CD4-positive, CD25-positive, alpha-beta regulatory T cell (primary cell): ENCODE measurements at regions not wholly inside any gene's neighbourhood (a gene's known extent, or its start where the extent isn't known, plus 50 kb on each side); places are given as distances from the start of the nearest gene placed in this dataset.
"Not testable (repeated sequence)": the region's sequence is repeated elsewhere in the genome, so short reads cannot be mapped to it uniquely, and the experiment has no call there.

Experiments
- ATAC-seq, 2 donors: fragments of 150-1000 bp; cut with Tn5 transposase; one replicate each; pipeline ENCODE4 v1.10.0; 2021; ENCODE audit warnings: low read depth in 2 of 2, moderate number of reproducible peaks in 2 of 2, moderate library complexity in 1 of 2
- DNase-seq, 3 donors: peaks; one replicate each; pipeline versions ENCODE4 v3.0.0 to v3.0.0-alpha.2; 2012 to 2022; ENCODE audit warnings: mixed read lengths in 1 of 3
- H3K27ac ChIP-seq: one replicate; pipeline ENCODE4 v1.7.0; 2013; ENCODE audit warnings: mild to moderate bottlenecking, low read length; ENCODE audit not compliant: insufficient read depth, poor library complexity, severe bottlenecking
- H3K27me3 ChIP-seq: one replicate; pipeline ENCODE4 v1.7.0; 2013; ENCODE audit warnings: low read length; ENCODE audit not compliant: control insufficient read depth, insufficient read depth
- H3K36me3 ChIP-seq: one replicate; pipeline ENCODE4 v1.7.0; 2013; ENCODE audit warnings: mild to moderate bottlenecking, low read length, moderate library complexity; ENCODE audit not compliant: control insufficient read depth, insufficient read depth
- H3K4me1 ChIP-seq: 2 replicates; pipeline ENCODE4 v1.7.0; 2013; ENCODE audit warnings: mild to moderate bottlenecking, low read length; ENCODE audit not compliant: insufficient read depth, control insufficient read depth, poor library complexity, severe bottlenecking
- H3K4me3 ChIP-seq: one replicate; pipeline ENCODE4 v1.7.0; 2013; ENCODE audit warnings: low read depth, mild to moderate bottlenecking, low read length, moderate library complexity
- H3K9me3 ChIP-seq, 2 experiments: 1 replicate in 1 of 2; 2 replicates in 1 of 2; pipeline ENCODE4 v1.7.0; 2013; ENCODE audit warnings: low read length in 2 of 2, mild to moderate bottlenecking in 1 of 2, moderate library complexity in 1 of 2; ENCODE audit not compliant: control insufficient read depth in 2 of 2
- H3K27ac Mint-ChIP-seq, 3 donors: one replicate each; pipeline ENCODE4 v1.8.0; 2020 to 2022; ENCODE audit warnings: mild to moderate bottlenecking in 3 of 3, mixed read lengths in 3 of 3, moderate library complexity in 2 of 3
- H3K27me3 Mint-ChIP-seq: one replicate; pipeline ENCODE4 v1.8.0; 2022; ENCODE audit warnings: mild to moderate bottlenecking, mixed read lengths
- H3K36me3 Mint-ChIP-seq: one replicate; pipeline ENCODE4 v1.8.0; 2020; ENCODE audit warnings: mixed read lengths
- H3K4me1 Mint-ChIP-seq, 4 donors: one replicate each; pipeline ENCODE4 v1.8.0; 2020 to 2022; ENCODE audit warnings: mixed read lengths in 4 of 4, mild to moderate bottlenecking in 1 of 4
- H3K4me3 Mint-ChIP-seq, 4 donors: one replicate each; pipeline ENCODE4 v1.8.0; 2020 to 2022; ENCODE audit warnings: mild to moderate bottlenecking in 4 of 4, mixed read lengths in 4 of 4, moderate library complexity in 3 of 4
- H3K9me3 Mint-ChIP-seq, 7 donors: one replicate each; pipeline ENCODE4 v1.8.0; 2020 to 2022; ENCODE audit warnings: mixed read lengths in 7 of 7, mild to moderate bottlenecking in 3 of 7, moderate library complexity in 2 of 7

DNA sequence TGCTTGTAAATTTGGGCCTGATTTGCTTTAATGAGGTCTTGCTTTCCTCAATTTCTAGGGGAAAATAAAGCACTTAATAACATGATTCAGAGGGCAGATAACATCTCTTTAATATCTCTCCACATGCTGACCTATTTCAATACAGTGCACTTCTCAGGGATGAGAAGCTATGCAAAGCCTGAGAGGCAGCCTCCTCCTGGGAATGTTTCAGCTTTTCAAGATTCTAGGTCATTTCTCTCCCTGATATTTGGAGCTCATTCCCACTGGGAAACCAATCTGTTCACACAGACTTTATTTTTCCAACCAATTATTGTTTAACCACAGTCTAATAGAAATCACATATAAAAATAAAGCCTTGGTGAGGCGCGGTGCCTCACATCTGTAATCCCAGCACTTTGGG is 67.0 kb upstream of the LSAMP start:
- H3K4me1 ChIP-seq: no peaks in the 10 kb centered on the region
- Mint-ChIP-seq H3K4me1 (no peaks in the 10 kb centered on the region), H3K27me3 (no peaks in the 10 kb centered on the region), H3K27ac (no peak overlapping the region), H3K4me3 (no peak overlapping the region), H3K36me3 (no peaks in the 10 kb centered on the region), H3K9me3 (peaks cover 0 to 8% (median 2%) of the 10 kb centered on the region in 7 donors)
- H3K27me3 ChIP-seq: no peaks in the 10 kb centered on the region
- no peak overlapping the region for H3K27ac ChIP-seq
- no peak overlapping the region for H3K4me3 ChIP-seq
- no peaks in the 10 kb centered on the region for H3K9me3 ChIP-seq
- ATAC-seq (no peak), DNase-seq (no peak)
- no peaks in the 10 kb centered on the region for H3K36me3 ChIP-seq

DNA sequence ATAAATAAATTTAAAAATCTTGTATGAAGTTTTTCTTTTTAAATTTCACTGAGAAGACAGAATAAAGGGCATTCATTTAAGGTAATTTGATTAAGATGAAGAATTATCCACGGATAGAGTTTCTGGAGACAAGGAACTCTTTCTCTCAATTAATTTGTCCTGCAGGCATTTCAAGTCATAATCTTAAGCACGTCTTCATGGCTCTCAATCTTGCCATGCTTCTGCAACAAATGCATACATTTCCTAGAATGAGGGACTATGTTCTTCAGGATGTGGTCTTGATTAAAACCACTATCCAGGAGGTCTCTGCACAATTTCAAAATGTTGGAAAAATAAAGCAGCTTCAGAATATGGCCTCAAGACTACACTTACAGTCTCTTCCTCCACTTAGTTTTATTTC is 67.6 kb upstream of the LSAMP start:
- no peaks in the 10 kb centered on the region for H3K4me1 ChIP-seq
- no peaks in the 10 kb centered on the region for H3K4me1 Mint-ChIP-seq
- H3K36me3 ChIP-seq: no peaks in the 10 kb centered on the region
- H3K4me3 ChIP-seq: no peak overlapping the region
- peaks cover 0 to 9% (median 2%) of the 10 kb centered on the region in 7 donors for H3K9me3 Mint-ChIP-seq
- no peaks in the 10 kb centered on the region for H3K27me3 Mint-ChIP-seq
- DNase-seq (no peak), ATAC-seq (no peak)
- H3K27ac Mint-ChIP-seq: no peak overlapping the region
- H3K27me3 ChIP-seq: no peaks in the 10 kb centered on the region
- H3K4me3 Mint-ChIP-seq: no peak overlapping the region
- no peak overlapping the region for H3K27ac ChIP-seq
- H3K36me3 Mint-ChIP-seq: no peaks in the 10 kb centered on the region
- H3K9me3 ChIP-seq: no peaks in the 10 kb centered on the region

DNA sequence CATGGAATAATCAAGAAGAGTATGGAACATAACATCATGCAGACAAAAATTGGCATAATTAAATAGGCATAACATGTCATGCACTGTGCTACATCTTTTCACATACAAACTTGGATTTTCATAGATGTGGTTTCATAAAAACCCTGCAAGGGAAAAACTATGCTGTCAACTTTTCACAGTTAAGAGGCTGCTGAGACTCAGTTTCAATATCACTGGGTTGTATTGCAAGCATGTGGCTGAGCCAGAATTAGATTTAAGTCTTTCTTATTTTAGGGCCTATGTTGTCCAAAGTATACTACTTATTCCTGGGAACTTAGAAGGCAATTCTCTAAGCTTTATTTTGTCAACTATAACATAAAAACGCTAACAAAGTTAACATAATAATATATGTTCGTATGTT is 70.7 kb upstream of the LSAMP start:
- DNase-seq (no peak), ATAC-seq (no peak)
- no peak overlapping the region for H3K27ac Mint-ChIP-seq
- H3K4me3 Mint-ChIP-seq: no peak overlapping the region
- H3K36me3 Mint-ChIP-seq: no peaks in the 10 kb centered on the region
- H3K27me3 Mint-ChIP-seq: no peaks in the 10 kb centered on the region
- Histone ChIP-seq H3K27ac (no peak overlapping the region), H3K4me1 (no peaks in the 10 kb centered on the region), H3K27me3 (no peaks in the 10 kb centered on the region), H3K36me3 (no peaks in the 10 kb centered on the region), H3K9me3 (no peaks in the 10 kb centered on the region), H3K4me3 (no peak overlapping the region)
- H3K4me1 Mint-ChIP-seq: no peaks in the 10 kb centered on the region
- peaks cover 0 to 10% (median 2%) of the 10 kb centered on the region in 7 donors for H3K9me3 Mint-ChIP-seq

DNA sequence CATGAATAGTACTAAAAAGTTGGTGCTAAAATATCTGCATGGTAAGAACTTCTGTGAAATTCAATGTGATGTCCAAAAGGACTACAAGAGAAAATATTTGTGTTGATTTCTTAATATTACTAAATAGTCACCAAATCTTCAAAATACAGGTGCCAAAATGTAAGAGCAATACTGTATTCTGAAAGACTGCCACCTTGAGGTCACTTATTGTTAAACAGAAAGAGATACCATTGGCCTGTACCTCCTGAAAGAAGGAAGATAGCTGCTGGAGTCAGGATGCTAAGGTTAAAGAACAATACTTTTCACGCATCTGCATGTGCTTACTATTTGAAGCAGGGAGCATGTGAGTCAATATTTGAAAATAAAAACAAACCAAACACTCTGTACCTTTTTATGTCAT is 72.0 kb upstream of the LSAMP start:
- Mint-ChIP-seq H3K4me1 (no peaks in the 10 kb centered on the region), H3K27me3 (no peaks in the 10 kb centered on the region), H3K27ac (no peak overlapping the region), H3K36me3 (no peaks in the 10 kb centered on the region), H3K4me3 (no peak overlapping the region), H3K9me3 (peaks cover 0 to 17% (median 3%) of the 10 kb centered on the region in 7 donors)
- Histone ChIP-seq H3K27me3 (no peaks in the 10 kb centered on the region), H3K27ac (no peak overlapping the region), H3K36me3 (no peaks in the 10 kb centered on the region), H3K4me1 (no peaks in the 10 kb centered on the region), H3K4me3 (no peak overlapping the region), H3K9me3 (no peaks in the 10 kb centered on the region)
- ATAC-seq (no peak), DNase-seq (no peak)

DNA sequence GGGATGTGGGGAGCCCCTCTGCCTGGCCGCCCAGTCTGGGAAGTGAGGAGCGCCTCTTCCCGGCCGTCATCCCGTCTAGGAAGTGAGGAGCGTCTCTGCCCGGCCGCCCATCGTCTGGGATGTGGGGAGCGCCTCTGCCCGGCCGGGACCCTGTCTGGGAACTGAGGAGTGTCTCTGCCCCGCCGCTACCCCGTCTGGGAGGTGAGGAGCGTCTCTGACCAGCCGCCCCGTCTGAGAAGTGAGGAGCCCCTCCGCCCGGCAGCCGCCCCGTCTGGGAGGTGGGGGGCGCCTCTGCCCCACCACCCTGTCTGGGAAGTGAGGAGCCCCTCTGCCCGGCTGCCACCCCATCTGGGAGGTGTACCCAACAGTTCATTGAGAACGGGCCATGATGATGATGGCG is 73.8 kb upstream of the LSAMP start:
- H3K4me3 ChIP-seq, DNase-seq, H3K27ac ChIP-seq, H3K4me3 Mint-ChIP-seq, H3K36me3 Mint-ChIP-seq, ATAC-seq, H3K9me3 ChIP-seq, H3K27me3 Mint-ChIP-seq, H3K36me3 ChIP-seq, H3K27ac Mint-ChIP-seq, H3K27me3 ChIP-seq, H3K4me1 Mint-ChIP-seq, H3K4me1 ChIP-seq: not testable (repeated sequence)
- peaks cover 0 to 20% (median 4%) of the 10 kb centered on the region in 7 donors for H3K9me3 Mint-ChIP-seq

DNA sequence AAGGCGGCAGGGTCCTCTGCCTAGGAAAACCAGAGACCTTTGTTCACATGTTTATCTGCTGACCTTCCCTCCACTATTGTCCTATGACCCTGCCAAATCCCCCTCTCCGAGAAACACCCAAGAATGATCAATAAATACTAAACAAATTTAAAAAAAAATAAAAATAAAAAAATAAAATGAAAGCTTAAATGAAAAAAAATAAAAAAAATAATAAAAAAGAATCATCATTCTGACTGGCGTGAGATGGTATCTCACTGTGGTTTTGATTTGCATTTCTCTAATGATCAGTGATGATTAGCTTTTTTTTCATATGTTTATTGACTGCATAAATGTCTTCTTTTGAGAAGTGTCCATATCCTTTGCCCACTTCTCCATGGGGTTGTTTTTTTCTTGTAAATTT is 74.5 kb upstream of the LSAMP start:
- not testable (repeated sequence) for ATAC-seq, H3K27ac ChIP-seq, H3K4me1 Mint-ChIP-seq, H3K27ac Mint-ChIP-seq, H3K4me1 ChIP-seq, H3K36me3 Mint-ChIP-seq, H3K4me3 Mint-ChIP-seq, DNase-seq, H3K27me3 ChIP-seq, H3K9me3 ChIP-seq, H3K27me3 Mint-ChIP-seq, H3K4me3 ChIP-seq, H3K36me3 ChIP-seq
- H3K9me3 Mint-ChIP-seq: peaks cover 0 to 20% (median 4%) of the 10 kb centered on the region in 7 donors

DNA sequence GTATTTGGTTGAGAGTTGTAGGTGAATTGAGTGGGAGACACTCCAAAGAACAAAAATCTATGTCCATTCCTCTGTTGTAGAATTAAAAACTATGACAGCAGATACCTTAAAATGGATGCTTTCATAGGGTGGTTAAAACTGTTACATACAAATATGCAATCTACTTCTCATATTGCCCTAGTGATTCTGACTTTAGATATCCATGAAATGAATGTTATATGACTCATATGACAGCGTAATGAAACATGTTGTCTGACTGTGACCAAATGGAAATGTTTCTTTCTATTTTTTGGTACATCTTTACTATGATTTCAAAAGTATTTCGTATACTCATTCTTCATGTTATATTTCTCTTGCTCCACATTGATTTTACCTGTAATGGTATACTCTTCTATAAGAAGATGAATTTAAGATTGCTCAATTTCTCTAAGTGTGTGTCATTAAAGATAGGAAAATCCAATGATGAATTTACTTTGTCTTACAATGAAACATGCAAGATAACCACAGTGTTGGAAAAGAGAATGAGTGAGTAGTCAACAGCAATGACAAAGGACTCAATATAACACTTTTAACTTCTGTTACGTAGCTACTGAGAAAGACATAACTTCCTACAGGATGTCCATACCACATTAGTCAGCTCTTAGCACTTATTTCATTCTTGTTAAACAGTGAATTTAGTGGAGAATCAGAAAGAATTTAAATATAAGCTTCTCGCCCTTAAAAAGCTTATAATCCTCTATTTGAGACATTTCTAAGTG is 79.3 kb upstream of the LSAMP start:
- Histone ChIP-seq H3K27me3 (no peaks in the 10 kb centered on the region), H3K4me1 (no peaks in the 10 kb centered on the region), H3K4me3 (no peak overlapping the region), H3K27ac (no peak overlapping the region), H3K36me3 (no peaks in the 10 kb centered on the region), H3K9me3 (no peaks in the 10 kb centered on the region)
- no peak overlapping the region for H3K4me3 Mint-ChIP-seq
- peaks cover 2 to 23% (median 6%) of the 10 kb centered on the region in 7 donors for H3K9me3 Mint-ChIP-seq
- H3K27ac Mint-ChIP-seq: peak overlapping the region in 1 of 3 donors; percentile 41
- H3K36me3 Mint-ChIP-seq: no peaks in the 10 kb centered on the region
- no peaks in the 10 kb centered on the region for H3K4me1 Mint-ChIP-seq
- no peak for ATAC-seq
- no peak for DNase-seq
- no peaks in the 10 kb centered on the region for H3K27me3 Mint-ChIP-seq

DNA sequence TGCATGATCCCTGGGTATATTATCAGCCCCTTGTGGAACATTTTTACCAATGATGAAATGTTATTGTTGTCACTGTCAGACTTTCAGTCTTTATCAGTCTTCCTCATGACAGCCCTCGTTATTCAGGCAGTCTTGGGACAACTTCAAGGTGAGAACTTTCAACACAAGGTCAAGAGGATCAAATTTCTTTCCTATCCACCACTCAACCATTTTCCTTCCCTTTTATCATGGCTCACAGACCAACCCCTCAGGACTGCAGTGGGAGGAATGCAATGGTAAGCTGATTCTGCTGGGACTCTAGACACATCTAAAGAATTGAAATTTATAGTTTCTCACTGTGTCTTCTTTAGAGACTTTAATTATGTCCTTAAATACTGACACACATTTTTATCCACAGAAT is 107.0 kb upstream of the LSAMP start:
- H3K27ac Mint-ChIP-seq: no peak overlapping the region
- no peak overlapping the region for H3K27ac ChIP-seq
- no peaks in the 10 kb centered on the region for H3K9me3 ChIP-seq
- no peaks in the 10 kb centered on the region for H3K36me3 Mint-ChIP-seq
- no peak for DNase-seq
- no peaks in the 10 kb centered on the region for H3K4me1 Mint-ChIP-seq
- H3K36me3 ChIP-seq: no peaks in the 10 kb centered on the region
- H3K27me3 ChIP-seq: no peaks in the 10 kb centered on the region
- no peak for ATAC-seq
- no peak overlapping the region for H3K4me3 ChIP-seq
- peaks cover 0 to 8% (median 2%) of the 10 kb centered on the region in 7 donors for H3K9me3 Mint-ChIP-seq
- H3K4me1 ChIP-seq: no peaks in the 10 kb centered on the region
- no peak overlapping the region for H3K4me3 Mint-ChIP-seq
- no peaks in the 10 kb centered on the region for H3K27me3 Mint-ChIP-seq
